RCC 7860 (cell line): ENCODE measurements at regions not wholly inside any gene's neighbourhood (a gene's known extent, or its start where the extent isn't known, plus 50 kb on each side); places are given as distances from the start of the nearest gene placed in this dataset.
"Not testable (repeated sequence)": the region's sequence is repeated elsewhere in the genome, so short reads cannot be mapped to it uniquely, and the experiment has no call there.

Source experiments
- DNase-seq: peaks from one replicate; pipeline ENCODE4 v3.0.0-alpha.2; 2015; ENCODE audit warnings: low spot score
- FAIRE-seq: peaks from 2 replicates; lab custom pipeline; 2012; peaks lifted over from hg19 to GRCh38; lab: Jason Lieb, UNC

- DNase-seq (no peak), FAIRE-seq (no peak)
Measured at GRCh38 chr15:96790004-96790403, 459.5 kb downstream of the NR2F2 start.

GRCh38 chr15:96792216-96792615 is 461.7 kb downstream of the NR2F2 start:
- FAIRE-seq: no peak
- DNase-seq: no peak

DNA sequence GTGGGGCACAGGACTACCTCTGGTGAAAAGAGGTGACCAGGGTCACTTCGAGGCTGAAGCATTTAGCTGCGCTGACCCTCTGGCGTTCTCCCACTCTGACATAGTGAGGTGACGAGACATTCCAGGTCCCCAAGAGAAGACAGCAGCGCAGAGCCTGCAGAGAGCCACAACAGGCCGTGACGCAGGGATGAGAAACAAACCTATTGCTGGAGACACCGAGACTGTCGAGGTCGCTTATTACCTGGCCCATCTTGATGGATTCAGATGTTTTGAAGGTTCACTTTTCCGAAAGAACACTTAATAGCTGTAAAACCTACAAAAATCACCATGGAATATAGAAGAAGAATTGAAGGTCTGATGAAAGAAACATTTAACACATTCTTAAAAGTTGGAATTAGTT is 466.3 kb downstream of the NR2F2 start:
- FAIRE-seq (no peak), DNase-seq (no peak)

GRCh38 chr15:96801576-96802150 is 471.2 kb downstream of the NR2F2 start:
- FAIRE-seq: no peak
- no peak for DNase-seq

DNA sequence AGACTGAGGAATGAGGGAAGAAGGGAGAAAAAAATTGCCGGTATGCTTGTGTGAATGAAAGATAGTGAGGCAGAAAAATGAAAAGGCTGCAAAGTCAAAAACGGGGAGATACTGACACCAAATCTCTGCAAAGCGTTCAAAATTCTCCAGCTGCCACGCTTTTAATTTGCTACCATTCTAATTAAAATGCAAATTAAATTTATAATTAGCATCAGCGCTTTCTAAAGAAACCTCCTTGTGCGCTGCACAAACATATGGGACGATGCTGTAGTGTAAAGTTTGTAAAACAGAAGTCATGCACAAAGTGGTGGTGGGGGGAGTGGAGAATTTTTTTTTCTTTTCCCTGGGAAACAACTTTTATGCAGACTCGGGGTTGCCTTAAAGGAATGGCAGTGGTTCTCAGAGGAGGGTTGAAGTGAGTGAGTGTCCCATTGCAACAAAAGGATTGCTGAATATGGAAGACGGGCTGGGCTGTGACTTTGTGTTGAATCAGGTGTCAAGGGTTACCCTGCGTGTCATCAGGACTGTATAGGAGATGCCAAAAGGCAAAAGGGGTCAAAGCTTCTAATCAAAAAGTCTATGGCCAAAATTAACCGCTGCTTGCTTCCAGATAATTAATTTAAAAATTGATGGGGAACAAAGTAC is 472.2 kb downstream of the NR2F2 start:
- DNase-seq: no peak
- FAIRE-seq: no peak

DNA sequence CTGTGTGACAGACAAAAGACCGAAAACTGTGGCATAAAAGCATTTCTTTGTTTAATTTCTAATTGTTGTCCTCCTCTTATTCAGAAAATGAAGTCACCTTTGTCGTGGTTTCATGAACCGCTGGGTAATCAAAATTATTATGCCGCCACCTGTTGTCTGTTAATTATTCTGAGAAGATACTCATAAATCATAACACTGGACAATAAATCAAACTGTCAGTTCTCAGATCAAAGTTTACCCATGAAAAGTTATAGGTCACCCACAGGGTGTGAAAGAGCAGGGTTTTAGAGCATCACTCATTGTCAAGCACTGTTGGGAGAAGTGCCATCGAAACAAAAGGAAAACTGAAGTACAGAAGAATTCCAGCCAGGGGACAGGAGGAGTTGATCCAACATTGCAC is 474.3 kb downstream of the NR2F2 start:
- DNase-seq (no peak), FAIRE-seq (no peak)

GRCh38 chr15:96807361-96807760 is 476.9 kb downstream of the NR2F2 start:
- FAIRE-seq (no peak), DNase-seq (peak; percentile 84)

DNA sequence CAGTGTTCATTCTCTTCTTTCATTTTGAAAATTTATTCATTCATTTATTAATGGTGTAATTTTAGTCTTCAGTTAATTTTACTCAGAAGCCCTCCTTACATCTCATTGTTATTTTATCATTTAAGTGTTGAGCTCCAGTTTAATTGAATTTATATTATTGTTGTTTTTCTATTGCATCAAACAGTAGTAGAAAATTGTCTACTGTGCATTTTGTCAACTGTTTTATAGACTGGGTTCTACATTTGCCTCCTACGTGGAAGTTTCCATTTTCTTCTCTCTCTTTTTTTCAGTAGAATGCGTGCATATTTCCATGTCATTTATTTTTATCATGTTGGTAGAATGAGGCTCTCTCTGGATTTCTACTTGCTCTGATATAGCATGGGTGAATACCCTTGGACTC is 487.4 kb downstream of the NR2F2 start:
- FAIRE-seq: no peak
- DNase-seq: no peak

- no peak for FAIRE-seq
Measured at GRCh38 chr15:96818861-96819260, 488.4 kb downstream of the NR2F2 start.

DNA sequence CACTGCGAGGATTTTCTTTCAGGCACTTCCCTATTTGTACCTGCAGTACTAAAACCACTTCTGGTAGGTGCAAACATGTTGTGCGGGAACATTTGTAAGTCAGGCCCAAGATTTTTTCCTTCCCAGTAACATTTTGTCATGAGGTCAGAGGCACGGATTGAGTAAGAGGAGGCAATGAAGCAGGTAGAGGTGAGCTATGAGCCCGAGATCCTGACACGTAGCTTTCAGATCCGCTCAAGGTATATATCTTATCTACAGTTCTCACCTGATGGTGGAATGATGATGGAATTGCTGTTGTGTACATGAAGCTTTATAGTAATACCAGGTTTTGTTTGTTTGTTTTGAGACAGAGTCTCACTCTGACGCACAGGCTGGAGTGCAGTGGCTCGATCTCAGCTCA is 497.5 kb downstream of the NR2F2 start:
- DNase-seq: no peak
- FAIRE-seq: no peak

More at GRCh38 chr15:96818861-96819260, 488.4 kb downstream of the NR2F2 start:
- no peak for DNase-seq

- DNase-seq: no peak
- no peak for FAIRE-seq
Measured at GRCh38 chr15:96837241-96837970, 506.9 kb downstream of the NR2F2 start.

- DNase-seq (peak; percentile 18), FAIRE-seq (no peak)
Measured at GRCh38 chr15:96838081-96838480, 507.6 kb downstream of the NR2F2 start.

GRCh38 chr15:96849271-96849900 is 518.9 kb downstream of the NR2F2 start:
- FAIRE-seq: no peak

DNA sequence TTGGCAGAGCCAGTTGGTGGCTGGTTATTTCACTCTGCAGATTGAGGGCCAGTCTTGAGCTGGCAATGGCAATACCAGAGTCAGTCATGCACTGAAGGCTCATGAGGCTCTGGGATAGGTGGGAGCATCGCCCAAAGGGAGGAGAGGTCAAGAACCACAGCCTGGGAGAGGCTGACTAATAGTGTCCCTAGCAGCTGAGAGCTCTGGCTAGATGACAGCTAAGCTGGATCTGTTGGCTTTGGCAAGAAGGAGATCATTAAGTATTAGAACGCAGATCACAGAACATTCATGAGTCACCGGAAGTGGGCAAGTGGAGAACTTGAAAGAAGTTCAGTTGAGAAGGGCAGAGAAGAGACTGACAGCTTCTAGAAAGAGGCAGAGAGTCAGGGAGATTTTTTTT is 521.1 kb downstream of the NR2F2 start:
- FAIRE-seq (peak; percentile 88), DNase-seq (peak; percentile 94)

More at GRCh38 chr15:96849271-96849900, 518.9 kb downstream of the NR2F2 start:
- DNase-seq: no peak

- FAIRE-seq (no peak), DNase-seq (no peak)
Measured at GRCh38 chr15:96858694-96859093, 528.2 kb downstream of the NR2F2 start.

DNA sequence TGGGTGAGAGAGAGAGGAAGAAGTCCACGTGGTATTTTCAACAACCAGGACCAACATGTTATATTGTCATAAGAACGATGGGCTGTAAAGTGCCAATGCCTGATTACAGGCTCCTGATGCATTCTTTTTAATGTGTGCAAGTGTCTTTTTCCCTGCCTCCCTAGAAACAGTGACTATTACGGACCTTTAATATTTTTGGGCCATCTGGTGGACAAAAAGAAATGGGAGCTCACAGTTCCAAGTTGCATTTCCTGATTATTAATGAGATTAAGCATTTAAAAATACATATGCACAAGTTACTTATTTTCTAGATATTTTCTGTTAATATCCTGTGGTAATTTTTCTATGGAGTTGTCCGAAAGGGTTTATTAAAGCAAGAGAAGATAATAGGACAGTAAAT is 530.2 kb downstream of the NR2F2 start:
- FAIRE-seq: no peak
- no peak for DNase-seq

- DNase-seq: no peak
- no peak for FAIRE-seq
Measured at GRCh38 chr15:96867992-96868391, 537.5 kb downstream of the NR2F2 start.

GRCh38 chr15:96869122-96869521 is 538.6 kb downstream of the NR2F2 start:
- FAIRE-seq: no peak
- no peak for DNase-seq

GRCh38 chr15:96869790-96870189 is 539.3 kb downstream of the NR2F2 start:
- no peak for DNase-seq
- FAIRE-seq: no peak

GRCh38 chr15:96870580-96870979 is 540.1 kb downstream of the NR2F2 start:
- DNase-seq (no peak), FAIRE-seq (no peak)

DNA sequence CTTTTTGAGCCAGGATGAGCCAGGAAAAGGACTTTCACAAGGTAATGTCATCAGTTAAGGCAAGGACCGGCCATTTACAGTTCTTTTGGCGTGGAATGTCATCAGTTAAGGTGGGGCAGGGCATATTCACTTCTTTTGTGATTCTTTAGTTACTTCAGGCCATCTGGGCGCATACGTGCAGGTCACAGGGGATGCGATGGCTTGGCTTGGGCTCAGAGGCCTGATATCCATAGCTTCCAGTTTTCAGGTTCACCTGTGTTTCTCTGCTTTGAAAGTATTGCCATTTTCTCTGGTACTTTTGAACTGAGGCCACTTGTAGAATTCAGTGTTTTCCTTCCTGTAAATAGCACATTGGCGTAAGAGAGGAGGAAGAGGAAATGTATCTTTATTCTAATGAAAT is 546.9 kb downstream of the NR2F2 start:
- DNase-seq, FAIRE-seq: not testable (repeated sequence)

- no peak for FAIRE-seq
Measured at GRCh38 chr15:96878129-96878528, 547.6 kb downstream of the NR2F2 start.

More at GRCh38 chr15:96878129-96878528, 547.6 kb downstream of the NR2F2 start:
- DNase-seq: no peak
